ENCODE measurements at regions not wholly inside any gene's neighbourhood (a gene's known extent, or its start where the extent isn't known, plus 50 kb on each side); places are given as distances from the start of the nearest gene placed in this dataset.

DNA sequence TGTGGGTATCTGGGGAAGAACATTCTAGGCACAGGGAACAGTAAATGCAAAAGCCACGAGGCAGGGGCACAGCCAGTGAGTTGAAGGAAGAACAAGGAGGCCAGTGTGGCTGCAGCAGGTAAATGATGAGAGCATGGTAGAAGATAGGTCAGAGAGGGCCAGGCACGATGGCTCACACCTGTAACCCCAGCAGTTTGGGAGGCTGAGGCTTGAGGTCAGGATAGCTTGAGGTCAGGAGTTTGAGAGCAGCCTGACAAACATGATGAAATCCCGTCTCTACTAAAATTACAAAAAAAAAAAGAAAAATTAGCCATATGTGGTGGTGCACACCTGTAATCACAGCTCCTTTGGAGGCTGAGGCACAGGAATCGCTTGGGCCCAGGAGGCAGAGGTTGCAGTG, 86.7 kb upstream of the ESRRB start:
- no peak for TF ChIP-seq EZH2 (IDR thresholded peaks at IDR 0.05; ENCODE audit: borderline replicate concordance, insufficient read depth, low read length, poor library complexity, severe bottlenecking)
- no peak for TF ChIP-seq CTCF (IDR thresholded peaks at IDR 0.05; ENCODE audit: poor library complexity, severe bottlenecking)
- TF ChIP-seq TAF1 (IDR thresholded peaks at IDR 0.05; ENCODE audit: low read depth) = no peak
- no peak for TF ChIP-seq POLR2AphosphoS5 (IDR thresholded peaks at IDR 0.05)
